ENCODE measurements at regions not wholly inside any gene's neighbourhood (a gene's known extent, or its start where the extent isn't known, plus 50 kb on each side); places are given as distances from the start of the nearest gene placed in this dataset.

- H3K36me3 Mint-ChIP-seq, result no peaks in the 10 kb centered on the region
- H3K4me3 Mint-ChIP-seq, result no peak overlapping the region
- H3K4me1 Mint-ChIP-seq, result no peaks in the 10 kb centered on the region
- ATAC-seq (ENCODE audit: low read depth), result no peak
- no peak for DNase-seq (ENCODE audit: low spot score in 2 of 2)
- H3K27me3 Mint-ChIP-seq, result no peaks in the 10 kb centered on the region
- no peaks in the 10 kb centered on the region for H3K9me3 Mint-ChIP-seq
- H3K27ac Mint-ChIP-seq, result no peak overlapping the region
Observed at GRCh38 chr11:95593111-95593510, 196.5 kb downstream of the FAM76B start.

- DNase-seq (ENCODE audit: low spot score in 2 of 2) (no peak), ATAC-seq (ENCODE audit: low read depth) (no peak)
- no peaks in the 10 kb centered on the region for H3K36me3 Mint-ChIP-seq
- H3K4me3 Mint-ChIP-seq, result no peak overlapping the region
- H3K4me1 Mint-ChIP-seq, result no peaks in the 10 kb centered on the region
- no peak overlapping the region for H3K27ac Mint-ChIP-seq
- H3K9me3 Mint-ChIP-seq, result no peaks in the 10 kb centered on the region
- H3K27me3 Mint-ChIP-seq, result no peaks in the 10 kb centered on the region
Observed at GRCh38 chr11:95592471-95592870, 197.1 kb downstream of the FAM76B start.

- no peak for ATAC-seq (ENCODE audit: low read depth)
- no peaks in the 10 kb centered on the region for H3K9me3 Mint-ChIP-seq
- no peak for DNase-seq (ENCODE audit: low spot score in 2 of 2)
- no peaks in the 10 kb centered on the region for H3K27me3 Mint-ChIP-seq
- no peak overlapping the region for H3K27ac Mint-ChIP-seq
- no peak overlapping the region for H3K4me3 Mint-ChIP-seq
- peaks cover 3% of the 10 kb centered on the region for H3K4me1 Mint-ChIP-seq
- no peaks in the 10 kb centered on the region for H3K36me3 Mint-ChIP-seq
Observed at GRCh38 chr11:95589893-95590612, 199.5 kb downstream of the FAM76B start.

- Mint-ChIP-seq H3K4me3 (no peak overlapping the region), H3K36me3 (no peaks in the 10 kb centered on the region), H3K27me3 (no peaks in the 10 kb centered on the region), H3K4me1 (peaks cover 7% of the 10 kb centered on the region), H3K27ac (no peak overlapping the region), H3K9me3 (no peaks in the 10 kb centered on the region)
- no peak for ATAC-seq (ENCODE audit: low read depth)
- no peak for DNase-seq (ENCODE audit: low spot score in 2 of 2)
Observed at GRCh38 chr11:95588821-95589220, 200.8 kb downstream of the FAM76B start.

GRCh38 chr11:95586661-95587060, 202.9 kb downstream of the FAM76B start:
- H3K27ac Mint-ChIP-seq, result no peak overlapping the region
- DNase-seq (ENCODE audit: low spot score in 2 of 2), result no peak
- no peaks in the 10 kb centered on the region for H3K36me3 Mint-ChIP-seq
- no peaks in the 10 kb centered on the region for H3K9me3 Mint-ChIP-seq
- no peak overlapping the region for H3K4me3 Mint-ChIP-seq
- H3K27me3 Mint-ChIP-seq, result no peaks in the 10 kb centered on the region
- peaks cover 7% of the 10 kb centered on the region for H3K4me1 Mint-ChIP-seq
- no peak for ATAC-seq (ENCODE audit: low read depth)

GRCh38 chr11:95586155-95586554, 203.4 kb downstream of the FAM76B start:
- Mint-ChIP-seq H3K4me3 (no peak overlapping the region), H3K4me1 (peaks cover 7% of the 10 kb centered on the region), H3K27me3 (no peaks in the 10 kb centered on the region), H3K9me3 (peaks cover under 1% of the 10 kb centered on the region), H3K36me3 (no peaks in the 10 kb centered on the region), H3K27ac (no peak overlapping the region)
- no peak for ATAC-seq (ENCODE audit: low read depth)
- DNase-seq (ENCODE audit: low spot score in 2 of 2), result no peak

- no peak overlapping the region for H3K27ac Mint-ChIP-seq
Observed at GRCh38 chr11:95585752-95586077, 203.9 kb downstream of the FAM76B start.

GRCh38 chr11:95585069-95585751, 204.4 kb downstream of the FAM76B start:
- Mint-ChIP-seq H3K27ac (no peak overlapping the region), H3K36me3 (no peaks in the 10 kb centered on the region), H3K4me3 (no peak overlapping the region), H3K4me1 (peaks cover 7% of the 10 kb centered on the region), H3K9me3 (peaks cover 2% of the 10 kb centered on the region), H3K27me3 (no peaks in the 10 kb centered on the region)
- ATAC-seq (ENCODE audit: low read depth) (no peak), DNase-seq (ENCODE audit: low spot score in 2 of 2) (no peak)

More at GRCh38 chr11:95585752-95586077, 203.9 kb downstream of the FAM76B start:
- Mint-ChIP-seq H3K36me3 (no peaks in the 10 kb centered on the region), H3K9me3 (peaks cover 2% of the 10 kb centered on the region), H3K27me3 (no peaks in the 10 kb centered on the region), H3K4me1 (peaks cover 7% of the 10 kb centered on the region), H3K4me3 (no peak overlapping the region)
- ATAC-seq (ENCODE audit: low read depth), result no peak
- no peak for DNase-seq (ENCODE audit: low spot score in 2 of 2)

- no peak overlapping the region for H3K27ac Mint-ChIP-seq
- H3K9me3 Mint-ChIP-seq, result peaks cover 3% of the 10 kb centered on the region
- no peaks in the 10 kb centered on the region for H3K36me3 Mint-ChIP-seq
- no peak overlapping the region for H3K4me3 Mint-ChIP-seq
- peaks cover 7% of the 10 kb centered on the region for H3K4me1 Mint-ChIP-seq
- H3K27me3 Mint-ChIP-seq, result no peaks in the 10 kb centered on the region
- DNase-seq (ENCODE audit: low spot score in 2 of 2) (no peak), ATAC-seq (ENCODE audit: low read depth) (peak; percentile 65)
Observed at GRCh38 chr11:95584589-95584988, 205.0 kb downstream of the FAM76B start.

GRCh38 chr11:95584180-95584579, 205.4 kb downstream of the FAM76B start:
- no peaks in the 10 kb centered on the region for H3K27me3 Mint-ChIP-seq
- H3K4me1 Mint-ChIP-seq, result peaks cover 7% of the 10 kb centered on the region
- ATAC-seq (ENCODE audit: low read depth) (no peak), DNase-seq (ENCODE audit: low spot score in 2 of 2) (no peak)
- H3K9me3 Mint-ChIP-seq, result peaks cover 6% of the 10 kb centered on the region
- H3K4me3 Mint-ChIP-seq, result no peak overlapping the region
- no peaks in the 10 kb centered on the region for H3K36me3 Mint-ChIP-seq
- H3K27ac Mint-ChIP-seq, result no peak overlapping the region

- no peaks in the 10 kb centered on the region for H3K27me3 Mint-ChIP-seq
- no peak overlapping the region for H3K27ac Mint-ChIP-seq
- H3K36me3 Mint-ChIP-seq, result no peaks in the 10 kb centered on the region
- DNase-seq (ENCODE audit: low spot score in 2 of 2) (no peak), ATAC-seq (ENCODE audit: low read depth) (peak; percentile 58)
- peaks cover 6% of the 10 kb centered on the region for H3K4me1 Mint-ChIP-seq
- H3K9me3 Mint-ChIP-seq, result peaks cover 6% of the 10 kb centered on the region
- H3K4me3 Mint-ChIP-seq, result no peak overlapping the region
Observed at GRCh38 chr11:95577716-95578460, 211.7 kb downstream of the FAM76B start.

GRCh38 chr11:95576146-95576845, 213.3 kb downstream of the FAM76B start:
- no peak overlapping the region for H3K4me3 Mint-ChIP-seq
- peaks cover 6% of the 10 kb centered on the region for H3K4me1 Mint-ChIP-seq
- no peaks in the 10 kb centered on the region for H3K27me3 Mint-ChIP-seq
- DNase-seq (ENCODE audit: low spot score in 2 of 2) (no peak), ATAC-seq (ENCODE audit: low read depth) (no peak)
- no peak overlapping the region for H3K27ac Mint-ChIP-seq
- H3K36me3 Mint-ChIP-seq, result no peaks in the 10 kb centered on the region
- peaks cover 6% of the 10 kb centered on the region for H3K9me3 Mint-ChIP-seq

GRCh38 chr11:95575517-95575916, 214.1 kb downstream of the FAM76B start:
- DNase-seq (ENCODE audit: low spot score in 2 of 2) (no peak), ATAC-seq (ENCODE audit: low read depth) (no peak)
- Mint-ChIP-seq H3K27me3 (no peaks in the 10 kb centered on the region), H3K9me3 (peaks cover 4% of the 10 kb centered on the region), H3K4me1 (peaks cover 6% of the 10 kb centered on the region), H3K36me3 (no peaks in the 10 kb centered on the region), H3K27ac (no peak overlapping the region), H3K4me3 (no peak overlapping the region)

GRCh38 chr11:95571718-95572260, 217.8 kb downstream of the FAM76B start:
- no peak overlapping the region for H3K4me3 Mint-ChIP-seq
- no peak overlapping the region for H3K27ac Mint-ChIP-seq

More at GRCh38 chr11:95571718-95572260, 217.8 kb downstream of the FAM76B start:
- DNase-seq (ENCODE audit: low spot score in 2 of 2) (no peak), ATAC-seq (ENCODE audit: low read depth) (no peak)
- no peaks in the 10 kb centered on the region for H3K27me3 Mint-ChIP-seq
- peaks cover 7% of the 10 kb centered on the region for H3K9me3 Mint-ChIP-seq
- H3K36me3 Mint-ChIP-seq, result peaks cover 7% of the 10 kb centered on the region
- no peaks in the 10 kb centered on the region for H3K4me1 Mint-ChIP-seq
